Trophoblast cell (in vitro differentiated cells and primary cell): ENCODE measurements at regions not wholly inside any gene's neighbourhood (a gene's known extent, or its start where the extent isn't known, plus 50 kb on each side); places are given as distances from the start of the nearest gene placed in this dataset.
A peak's percentile ranks its signal among the peaks of the same experiment; 100 is the strongest.

Experiments used
- DNase-seq, 2 donors: peaks; one replicate each; pipeline ENCODE4 v3.0.0-alpha.2; 2016
- H2AFZ ChIP-seq: 2 replicates; pipeline ENCODE4 v1.6.1; 2013; ENCODE audit warnings: low read length, moderate library complexity, mild to moderate bottlenecking; ENCODE audit not compliant: insufficient read depth, poor library complexity
- H2AK5ac ChIP-seq: 2 replicates; pipeline ENCODE4 v1.6.1; 2013; ENCODE audit warnings: mild to moderate bottlenecking, low read length
- H2BK120ac ChIP-seq: 2 replicates; pipeline ENCODE4 v1.6.1; 2013; ENCODE audit warnings: low read length, mild to moderate bottlenecking, moderate library complexity; ENCODE audit not compliant: insufficient read depth, poor library complexity
- H2BK12ac ChIP-seq: 2 replicates; pipeline ENCODE4 v1.6.1; 2013; ENCODE audit warnings: mild to moderate bottlenecking, low read length, moderate library complexity
- H2BK5ac ChIP-seq: 2 replicates; pipeline ENCODE4 v1.6.1; 2013; ENCODE audit warnings: low read length, low read depth, moderate library complexity, mild to moderate bottlenecking; ENCODE audit not compliant: poor library complexity
- H3K14ac ChIP-seq: 2 replicates; pipeline ENCODE4 v1.6.1; 2013; ENCODE audit warnings: mild to moderate bottlenecking, low read length
- H3K18ac ChIP-seq: 2 replicates; pipeline ENCODE4 v1.6.1; 2013; ENCODE audit warnings: mild to moderate bottlenecking, low read length
- H3K23ac ChIP-seq: 2 replicates; pipeline ENCODE4 v1.6.1; 2013; ENCODE audit warnings: low read length
- H3K27ac ChIP-seq: 2 replicates; pipeline ENCODE4 v1.5.1; 2013; ENCODE audit warnings: low read depth, mild to moderate bottlenecking, inconsistent platforms, low read length, moderate library complexity
- H3K27me3 ChIP-seq: 2 replicates; pipeline ENCODE4 v1.6.1; 2013; ENCODE audit warnings: inconsistent platforms, mild to moderate bottlenecking, low read length, moderate library complexity; ENCODE audit not compliant: insufficient read depth
- H3K36me3 ChIP-seq, 2 experiments: 1 replicate in 1 of 2; 2 replicates in 1 of 2; pipeline ENCODE4 v1.6.1; 2013; ENCODE audit warnings: low read length in 2 of 2, mild to moderate bottlenecking in 2 of 2, moderate library complexity in 1 of 2; ENCODE audit not compliant: insufficient read depth in 2 of 2, control insufficient read depth in 1 of 2
- H3K4ac ChIP-seq: 2 replicates; pipeline ENCODE4 v1.6.1; 2013; ENCODE audit warnings: low read depth, mild to moderate bottlenecking, low read length, moderate library complexity
- H3K4me1 ChIP-seq, 2 experiments: 1 replicate in 1 of 2; 2 replicates in 1 of 2; pipeline ENCODE4 v1.6.1; 2013; ENCODE audit warnings: low read length in 2 of 2, mild to moderate bottlenecking in 2 of 2, moderate library complexity in 1 of 2; ENCODE audit not compliant: insufficient read depth in 2 of 2, control insufficient read depth in 1 of 2
- H3K4me2 ChIP-seq: 2 replicates; pipeline ENCODE4 v1.6.1; 2013; ENCODE audit warnings: inconsistent platforms, mild to moderate bottlenecking, low read length, moderate library complexity
- H3K4me3 ChIP-seq: 2 replicates; pipeline ENCODE4 v1.5.1; 2013; ENCODE audit warnings: mild to moderate bottlenecking, low read depth, low read length, inconsistent platforms
- H3K79me1 ChIP-seq: one replicate; pipeline ENCODE4 v1.6.1; 2013; ENCODE audit warnings: low read length
- H3K79me2 ChIP-seq: 2 replicates; pipeline ENCODE4 v1.6.1; 2013; ENCODE audit warnings: low read length, mild to moderate bottlenecking; ENCODE audit not compliant: control insufficient read depth, insufficient read depth, poor library complexity
- H3K9ac ChIP-seq: 2 replicates; pipeline ENCODE4 v1.6.1; 2013; ENCODE audit warnings: mild to moderate bottlenecking, low read length
- H3K9me3 ChIP-seq: 2 replicates; pipeline ENCODE4 v1.6.1; 2013; ENCODE audit warnings: low read depth, mild to moderate bottlenecking, control low read depth, inconsistent platforms, low read length; ENCODE audit not compliant: insufficient read depth
- H4K12ac ChIP-seq: 2 replicates; pipeline ENCODE4 v1.6.1; 2013; ENCODE audit warnings: low read depth, mild to moderate bottlenecking, low read length, moderate library complexity
- H4K8ac ChIP-seq: 2 replicates; pipeline ENCODE4 v1.6.1; 2013; ENCODE audit warnings: low read depth, mild to moderate bottlenecking, low read length, moderate library complexity
- H4K91ac ChIP-seq: one replicate; pipeline ENCODE4 v1.6.1; 2013; ENCODE audit warnings: low read depth, mild to moderate bottlenecking, low read length, moderate library complexity
- WGBS: extraction: QIAGEN DNeasy Blood & Tissue Kit; methylation state at CpG from one replicate; pipeline ENCODE4 v1.1.7; 2013; ENCODE audit warnings: missing lambda C conversion rate; ENCODE audit not compliant: insufficient read length, insufficient coverage; ENCODE audit errors: extremely low coverage; 5-methylcytosine and 5-hydroxymethylcytosine counted together

GRCh38 chr10:108787932-108788331, 1135.4 kb downstream of the XPNPEP1 start:
- H3K79me2 ChIP-seq: no peaks in the 10 kb centered on the region
- H4K12ac ChIP-seq: no peak overlapping the region
- no CpG with 5 or more reads among the region's 1 CpG for WGBS
- no peaks in the 10 kb centered on the region for H3K36me3 ChIP-seq
- no peaks in the 10 kb centered on the region for H3K27me3 ChIP-seq
- H3K23ac ChIP-seq: no peak overlapping the region
- no peak overlapping the region for H4K8ac ChIP-seq
- no peak overlapping the region for H3K4me3 ChIP-seq
- peaks cover 2% of the 10 kb centered on the region for H3K9me3 ChIP-seq
- H2BK120ac ChIP-seq: no peak overlapping the region
- no peak overlapping the region for H2BK5ac ChIP-seq
- no peak overlapping the region for H4K91ac ChIP-seq
- no peak overlapping the region for H3K27ac ChIP-seq
- H3K79me1 ChIP-seq: no peaks in the 10 kb centered on the region
- H3K4me2 ChIP-seq: no peak overlapping the region
- H2AFZ ChIP-seq: no peak overlapping the region
- H3K4me1 ChIP-seq: no peaks in the 10 kb centered on the region
- H3K14ac ChIP-seq: no peak overlapping the region
- no peak overlapping the region for H2AK5ac ChIP-seq
- DNase-seq: no peak
- H3K9ac ChIP-seq: no peak overlapping the region
- H2BK12ac ChIP-seq: no peak overlapping the region
- H3K18ac ChIP-seq: no peak overlapping the region
- no peak overlapping the region for H3K4ac ChIP-seq

GRCh38 chr10:108785011-108785410, 1138.3 kb downstream of the XPNPEP1 start:
- Histone ChIP-seq H3K4me3 (no peak overlapping the region), H3K27me3 (no peaks in the 10 kb centered on the region), H4K8ac (no peak overlapping the region), H2BK120ac (no peak overlapping the region), H2AFZ (no peak overlapping the region), H3K79me1 (no peaks in the 10 kb centered on the region), H3K79me2 (no peaks in the 10 kb centered on the region), H4K12ac (no peak overlapping the region), H3K4me1 (no peaks in the 10 kb centered on the region), H3K9ac (no peak overlapping the region), H3K36me3 (no peaks in the 10 kb centered on the region), H3K18ac (no peak overlapping the region), H3K14ac (no peak overlapping the region), H3K4ac (no peak overlapping the region), H2BK12ac (no peak overlapping the region), H2BK5ac (no peak overlapping the region), H4K91ac (no peak overlapping the region), H3K23ac (no peak overlapping the region), H3K9me3 (peaks cover 2% of the 10 kb centered on the region), H2AK5ac (no peak overlapping the region), H3K4me2 (no peak overlapping the region), H3K27ac (no peak overlapping the region)
- no peak for DNase-seq
- WGBS: no CpG with 5 or more reads among the region's 2 CpGs

- Histone ChIP-seq H4K8ac (no peak overlapping the region), H3K14ac (no peak overlapping the region), H2BK5ac (no peak overlapping the region), H3K9me3 (peaks cover 2% of the 10 kb centered on the region), H2AFZ (no peak overlapping the region), H4K12ac (no peak overlapping the region), H2BK12ac (peak overlapping the region; percentile 34), H3K4me1 (no peaks in the 10 kb centered on the region), H3K18ac (no peak overlapping the region), H4K91ac (no peak overlapping the region), H3K4me2 (no peak overlapping the region), H3K4ac (no peak overlapping the region), H2AK5ac (no peak overlapping the region), H3K27ac (no peak overlapping the region), H3K79me1 (no peaks in the 10 kb centered on the region), H3K79me2 (no peaks in the 10 kb centered on the region), H3K36me3 (no peaks in the 10 kb centered on the region), H3K9ac (no peak overlapping the region), H3K27me3 (no peaks in the 10 kb centered on the region), H3K4me3 (no peak overlapping the region), H2BK120ac (no peak overlapping the region), H3K23ac (no peak overlapping the region)
- no CpG with 5 or more reads among the region's 5 CpGs for WGBS
- DNase-seq: no peak
Observed at GRCh38 chr10:108784534-108784933, 1138.8 kb downstream of the XPNPEP1 start.

GRCh38 chr10:108783897-108784296, 1139.4 kb downstream of the XPNPEP1 start:
- Histone ChIP-seq H4K8ac (no peak overlapping the region), H3K4me1 (no peaks in the 10 kb centered on the region), H2AFZ (no peak overlapping the region), H3K23ac (no peak overlapping the region), H2AK5ac (no peak overlapping the region), H4K91ac (no peak overlapping the region), H3K79me2 (no peaks in the 10 kb centered on the region), H3K4ac (no peak overlapping the region), H3K4me2 (no peak overlapping the region), H3K14ac (no peak overlapping the region), H4K12ac (no peak overlapping the region), H3K27me3 (no peaks in the 10 kb centered on the region), H3K9ac (no peak overlapping the region), H3K4me3 (no peak overlapping the region), H3K36me3 (no peaks in the 10 kb centered on the region), H2BK120ac (no peak overlapping the region), H3K18ac (no peak overlapping the region), H3K79me1 (no peaks in the 10 kb centered on the region), H3K27ac (no peak overlapping the region), H3K9me3 (peaks cover 2% of the 10 kb centered on the region), H2BK5ac (no peak overlapping the region), H2BK12ac (no peak overlapping the region)
- DNase-seq: peak in 1 of 2 donors; percentile 8
- WGBS: no CpG with 5 or more reads among the region's 1 CpG
